ENCODE measurements at regions not wholly inside any gene's neighbourhood (a gene's known extent, or its start where the extent isn't known, plus 50 kb on each side); places are given as distances from the start of the nearest gene placed in this dataset.

DNA sequence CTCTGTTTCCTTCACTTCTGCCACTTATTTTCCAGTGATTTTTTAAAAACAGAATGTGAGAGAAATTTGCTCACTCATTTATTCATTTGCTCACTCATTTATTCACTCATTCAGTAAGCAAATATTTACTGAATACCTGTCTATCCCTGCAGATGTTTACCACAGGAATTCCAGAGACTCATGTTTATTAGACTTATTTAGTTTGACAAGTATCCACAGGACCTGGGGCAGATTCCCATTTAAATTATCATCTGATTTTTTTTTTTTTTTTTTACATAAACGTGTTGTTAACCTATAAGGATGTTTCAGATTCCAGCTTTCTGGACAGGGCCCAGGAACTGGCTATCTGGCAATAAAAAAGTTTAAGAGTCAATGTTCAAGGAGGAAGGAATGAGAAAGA, 175.1 kb upstream of the ERBB4 start:
- H3K4me1 ChIP-seq (ENCODE audit: control insufficient read depth in 1 of 2, insufficient read depth in 2 of 2, low read depth in 1 of 2, low read length in 1 of 2) = no peaks in the 10 kb centered on the region; a peak in 1 of 4 replicates
- H3K9ac ChIP-seq = no peak overlapping the region
- no peak overlapping the region for H3K4me2 ChIP-seq
- H4K20me1 ChIP-seq (ENCODE audit: insufficient read depth) = no peaks in the 10 kb centered on the region
- H3K9me3 ChIP-seq = no peaks in the 10 kb centered on the region
- no peak overlapping the region for H2AFZ ChIP-seq (ENCODE audit: low read depth)
- H3F3A ChIP-seq (replicated peaks; ENCODE audit: insufficient read depth) = no peaks in the 10 kb centered on the region
- POLR2A ChIA-PET = no interaction called here
- H3K27ac ChIP-seq (ENCODE audit: low read depth in 2 of 2, low read length in 1 of 2) = no peak overlapping the region
- no peak overlapping the region for H3K4me3 ChIP-seq (ENCODE audit: low read depth in 2 of 2, low read length in 1 of 2)
- no peaks in the 10 kb centered on the region for H3K36me3 ChIP-seq (replicated peaks in 1 of 2; ENCODE audit: control insufficient read depth in 1 of 2, insufficient read depth in 2 of 2, low read length in 1 of 2)
- no peaks in the 10 kb centered on the region for H3K79me2 ChIP-seq (ENCODE audit: insufficient read depth)
- TF ChIP-seq RFX5 (IDR thresholded peaks at IDR 0.05; ENCODE audit: low read length) (no peak), TEAD4 (IDR thresholded peaks at IDR 0.05; ENCODE audit: borderline replicate concordance, insufficient read depth) (no peak), MEF2A (IDR thresholded peaks at IDR 0.05; ENCODE audit: borderline replicate concordance, low read depth) (no peak), CHD2 (IDR thresholded peaks at IDR 0.05; ENCODE audit: low read length, partially characterized antibody) (no peak), POLR2AphosphoS5 (IDR thresholded peaks at IDR 0.05; ENCODE audit: low read depth, low read length) (no peak), RXRA (IDR thresholded peaks at IDR 0.05; ENCODE audit: borderline replicate concordance, low read depth) (no peak), SIN3A (IDR thresholded peaks at IDR 0.05; ENCODE audit: borderline replicate concordance, low read depth, low read length) (no peak), SMC3 (IDR thresholded peaks at IDR 0.05; ENCODE audit: low read depth, low read length) (no peak), JUND (IDR thresholded peaks at IDR 0.05) (no peak)
- TF ChIP-seq, protein P1, sequence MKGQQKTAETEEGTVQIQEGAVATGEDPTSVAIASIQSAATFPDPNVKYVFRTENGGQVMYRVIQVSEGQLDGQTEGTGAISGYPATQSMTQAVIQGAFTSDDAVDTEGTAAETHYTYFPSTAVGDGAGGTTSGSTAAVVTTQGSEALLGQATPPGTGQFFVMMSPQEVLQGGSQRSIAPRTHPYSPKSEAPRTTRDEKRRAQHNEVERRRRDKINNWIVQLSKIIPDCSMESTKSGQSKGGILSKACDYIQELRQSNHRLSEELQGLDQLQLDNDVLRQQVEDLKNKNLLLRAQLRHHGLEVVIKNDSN (IDR thresholded peaks at IDR 0.05; ENCODE audit: borderline replicate concordance, low read depth) = no peak
- H3K27me3 ChIP-seq (ENCODE audit: insufficient read depth) = no peaks in the 10 kb centered on the region
- WGBS (ENCODE audit: low lambda C conversion rate) = 29% methylated on average over 1 of the region's 1 CpG
- DNase-seq = no peak
- H3K9me2 ChIP-seq = no peaks in the 10 kb centered on the region
- CTCF ChIA-PET = no interaction called here

DNA sequence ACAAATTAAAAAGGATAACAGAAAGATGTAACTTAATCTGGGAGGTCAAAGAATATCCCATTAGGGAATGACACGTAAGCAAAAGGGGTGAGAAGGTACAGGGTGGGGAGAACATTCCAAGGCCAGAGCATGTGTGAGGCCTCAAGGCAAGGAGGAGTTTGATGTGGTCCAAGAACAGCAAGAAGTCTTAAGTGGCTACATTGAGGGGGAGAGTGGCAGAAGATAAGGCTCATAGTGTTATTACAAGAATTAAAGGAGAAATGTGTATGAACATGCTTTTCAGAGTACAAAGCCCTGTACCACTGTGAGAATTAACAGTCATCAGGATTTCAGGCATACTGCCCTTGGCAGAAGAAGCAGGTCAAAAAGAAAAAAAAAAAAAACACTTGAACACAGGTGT, 174.4 kb upstream of the ERBB4 start:
- Histone ChIP-seq H2AFZ (ENCODE audit: low read depth) (no peak overlapping the region), H3K79me2 (ENCODE audit: insufficient read depth) (no peaks in the 10 kb centered on the region), H4K20me1 (ENCODE audit: insufficient read depth) (no peaks in the 10 kb centered on the region), H3K27me3 (ENCODE audit: insufficient read depth) (no peaks in the 10 kb centered on the region), H3K9ac (no peak overlapping the region), H3K4me3 (ENCODE audit: low read depth in 2 of 2, low read length in 1 of 2) (no peak overlapping the region), H3K4me2 (no peak overlapping the region), H3K9me2 (no peaks in the 10 kb centered on the region), H3F3A (replicated peaks; ENCODE audit: insufficient read depth) (no peaks in the 10 kb centered on the region), H3K4me1 (ENCODE audit: control insufficient read depth in 1 of 2, insufficient read depth in 2 of 2, low read depth in 1 of 2, low read length in 1 of 2) (no peaks in the 10 kb centered on the region; a peak in 1 of 4 replicates), H3K36me3 (replicated peaks in 1 of 2; ENCODE audit: control insufficient read depth in 1 of 2, insufficient read depth in 2 of 2, low read length in 1 of 2) (no peaks in the 10 kb centered on the region), H3K27ac (ENCODE audit: low read depth in 2 of 2, low read length in 1 of 2) (no peak overlapping the region), H3K9me3 (no peaks in the 10 kb centered on the region)
- no peak for DNase-seq
- 87% methylated on average over 1 of the region's 1 CpG for WGBS (ENCODE audit: low lambda C conversion rate)
- POLR2A ChIA-PET = no interaction called here
- no peak for TF ChIP-seq JUND (IDR thresholded peaks at IDR 0.05)
- TF ChIP-seq, protein P2, sequence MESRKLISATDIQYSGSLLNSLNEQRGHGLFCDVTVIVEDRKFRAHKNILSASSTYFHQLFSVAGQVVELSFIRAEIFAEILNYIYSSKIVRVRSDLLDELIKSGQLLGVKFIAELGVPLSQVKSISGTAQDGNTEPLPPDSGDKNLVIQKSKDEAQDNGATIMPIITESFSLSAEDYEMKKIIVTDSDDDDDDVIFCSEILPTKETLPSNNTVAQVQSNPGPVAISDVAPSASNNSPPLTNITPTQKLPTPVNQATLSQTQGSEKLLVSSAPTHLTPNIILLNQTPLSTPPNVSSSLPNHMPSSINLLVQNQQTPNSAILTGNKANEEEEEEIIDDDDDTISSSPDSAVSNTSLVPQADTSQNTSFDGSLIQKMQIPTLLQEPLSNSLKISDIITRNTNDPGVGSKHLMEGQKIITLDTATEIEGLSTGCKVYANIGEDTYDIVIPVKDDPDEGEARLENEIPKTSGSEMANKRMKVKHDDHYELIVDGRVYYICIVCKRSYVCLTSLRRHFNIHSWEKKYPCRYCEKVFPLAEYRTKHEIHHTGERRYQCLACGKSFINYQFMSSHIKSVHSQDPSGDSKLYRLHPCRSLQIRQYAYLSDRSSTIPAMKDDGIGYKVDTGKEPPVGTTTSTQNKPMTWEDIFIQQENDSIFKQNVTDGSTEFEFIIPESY (IDR thresholded peaks at IDR 0.05; ENCODE audit: borderline replicate concordance, low read depth) = no peak
- no peak for TF ChIP-seq EP300 (IDR thresholded peaks at IDR 0.05; ENCODE audit: borderline replicate concordance in 1 of 2, low read depth in 1 of 2, low read length in 1 of 2)
- TF ChIP-seq NFIC (IDR thresholded peaks at IDR 0.05; ENCODE audit: borderline replicate concordance) = no peak
- CTCF ChIA-PET = interaction anchor here (1.0 kb wide), 1 partner anchor 11 kb away, joined by 4 read pairs; no protein-coding TSS in a partner anchor
